ENCODE measurements at regions not wholly inside any gene's neighbourhood (a gene's known extent, or its start where the extent isn't known, plus 50 kb on each side); places are given as distances from the start of the nearest gene placed in this dataset.

- no peak for TF ChIP-seq CHD2 (IDR thresholded peaks at IDR 0.05; ENCODE audit: borderline replicate concordance, low read depth, low read length)
Measured at GRCh38 chr4:17060230-17060629, 161.8 kb upstream of the LDB2 start (continued).

- TF ChIP-seq JUND (IDR thresholded peaks at IDR 0.05; ENCODE audit: low read depth, low read length) (no peak), NFIC (IDR thresholded peaks at IDR 0.05; ENCODE audit: low read depth, low read length) (no peak), HCFC1 (IDR thresholded peaks at IDR 0.05; ENCODE audit: low read length) (no peak), POU2F2 (IDR thresholded peaks at IDR 0.05; ENCODE audit: borderline replicate concordance, low read depth, low read length) (no peak), SKIL (IDR thresholded peaks at IDR 0.05; ENCODE audit: low read depth, poor library complexity, severe bottlenecking) (no peak), DPF2 (IDR thresholded peaks at IDR 0.05) (no peak)
- H3K27ac ChIP-seq (ENCODE audit: control insufficient read depth, insufficient read depth), result no peak overlapping the region
- CTCF ChIA-PET, result no interaction called here
- RAD21 ChIA-PET (ENCODE audit: unreplicated experiment), result no interaction called here
- no peaks in the 10 kb centered on the region; a peak in 1 of 4 replicates for H3K27me3 ChIP-seq (replicated peaks in 1 of 2; ENCODE audit: control insufficient read depth in 2 of 2, insufficient read depth in 2 of 2, low read length in 1 of 2)
- SMC1A ChIA-PET (ENCODE audit: uncharacterized antibody, unreplicated experiment), result interaction anchor here (0.8 kb wide), 1 partner anchor 11 kb away, joined by 3 read pairs; no protein-coding TSS in a partner anchor
- POLR2A ChIA-PET, result no interaction called here
- no peaks in the 10 kb centered on the region for H3K4me1 ChIP-seq (ENCODE audit: control insufficient read depth, insufficient read depth, low read length)
- H2AFZ ChIP-seq (ENCODE audit: control insufficient read depth, low read depth, low read length), result no peak overlapping the region
- no peaks in the 10 kb centered on the region for H3K79me2 ChIP-seq (ENCODE audit: control insufficient read depth, insufficient read depth, low read length)
- WGBS (ENCODE audit: insufficient coverage, insufficient replicate concordance, low lambda C conversion rate, missing lambda C conversion rate), result 20% methylated on average over 10 of the region's 10 CpGs
- no peaks in the 10 kb centered on the region; the same call in 1 of the 2 replicates for H4K20me1 ChIP-seq (ENCODE audit: control insufficient read depth, insufficient read depth)
- H3K9me3 ChIP-seq (replicated peaks; ENCODE audit: control insufficient read depth, insufficient read depth, low read length), result no peaks in the 10 kb centered on the region
- no peaks in the 10 kb centered on the region for H3K36me3 ChIP-seq (ENCODE audit: control insufficient read depth in 2 of 2, insufficient read depth in 2 of 2, low read length in 1 of 2)
- H3K9ac ChIP-seq (ENCODE audit: control insufficient read depth, insufficient read depth, low read length), result no peak overlapping the region
- FAIRE-seq, result no peak
- no peak overlapping the region for H3K4me2 ChIP-seq (ENCODE audit: control insufficient read depth, insufficient read depth)
- intact Hi-C loops (cut with micrococcal nuclease; ENCODE audit: unreplicated experiment) (no loop called here), in situ Hi-C loops (cut with MboI) (no loop called here)
- no TSS peak for BruUV-seq (replicated peaks)
- no peak for DNase-seq (ENCODE audit: low read depth, low spot score)
- H3K4me3 ChIP-seq, result no peak overlapping the region
- ATAC-seq, result no peak
Measured at GRCh38 chr4:17058916-17059741, 160.7 kb upstream of the LDB2 start.
